ENCODE measurements at regions not wholly inside any gene's neighbourhood (a gene's known extent, or its start where the extent isn't known, plus 50 kb on each side); places are given as distances from the start of the nearest gene placed in this dataset.

GRCh38 chr12:131269551-131269950 lies 315.8 kb downstream of the ADGRD1 start:
- TF ChIP-seq EZH2 (IDR thresholded peaks at IDR 0.05; ENCODE audit: borderline replicate concordance): no peak
- no peak for TF ChIP-seq CTCF (IDR thresholded peaks at IDR 0.05; ENCODE audit: poor library complexity)
